Suprapubic skin (tissue), 4 donors: ENCODE measurements at regions not wholly inside any gene's neighbourhood (a gene's known extent, or its start where the extent isn't known, plus 50 kb on each side); places are given as distances from the start of the nearest gene placed in this dataset.

Experiments used
- EP300 ChIP-seq: sonication (generic); formaldehyde crosslinking; IDR thresholded peaks from one replicate; pipeline ENCODE4 v1.6.1; 2017; ENCODE audit warnings: antibody characterized with exemption
- POLR2A ChIP-seq, 2 donors: fragments of 450-650 bp; IDR thresholded peaks; one replicate each; pipeline ENCODE4 v1.6.1; 2017; ENCODE audit warnings: antibody characterized with exemption in 2 of 2, mild to moderate bottlenecking in 2 of 2, moderate library complexity in 2 of 2
- POLR2AphosphoS5 ChIP-seq, 3 donors: sonication (generic); formaldehyde crosslinking; IDR thresholded peaks; one replicate each; pipeline ENCODE4 v1.6.1; 2017; ENCODE audit warnings: antibody characterized with exemption in 3 of 3
- TF ChIP-seq, protein P1 (sequence below), 2 donors: fragments of 200-600 bp in 1 of 2; fragments of 450-650 bp in 1 of 2; sonication (generic) in 1 of 2; IDR thresholded peaks; one replicate each; pipeline ENCODE4 v1.5.1; 2016 to 2019; ENCODE audit warnings: antibody characterized with exemption in 2 of 2, mild to moderate bottlenecking in 1 of 2, moderate library complexity in 1 of 2

DNA sequence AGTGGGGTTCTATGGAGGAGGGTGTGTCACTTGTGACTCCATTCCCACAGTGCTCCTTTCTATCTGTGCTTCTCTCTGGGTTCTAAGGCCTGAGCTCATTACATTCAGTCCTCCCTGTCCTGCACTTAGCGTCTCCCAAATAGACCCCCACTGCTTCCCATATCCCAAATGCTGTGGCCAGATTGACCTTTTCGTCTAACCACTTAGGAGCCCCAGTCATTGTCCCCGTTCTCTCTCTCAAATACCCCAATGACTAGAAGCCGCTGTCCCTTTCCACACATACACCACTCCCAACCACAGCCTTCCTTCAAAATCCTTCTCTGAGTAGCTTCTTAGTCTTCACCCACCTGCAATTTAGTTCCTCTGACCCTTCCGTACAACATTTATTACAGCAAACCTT lies 146.5 kb downstream of the TRIM43 start:
- TF ChIP-seq, protein P1, sequence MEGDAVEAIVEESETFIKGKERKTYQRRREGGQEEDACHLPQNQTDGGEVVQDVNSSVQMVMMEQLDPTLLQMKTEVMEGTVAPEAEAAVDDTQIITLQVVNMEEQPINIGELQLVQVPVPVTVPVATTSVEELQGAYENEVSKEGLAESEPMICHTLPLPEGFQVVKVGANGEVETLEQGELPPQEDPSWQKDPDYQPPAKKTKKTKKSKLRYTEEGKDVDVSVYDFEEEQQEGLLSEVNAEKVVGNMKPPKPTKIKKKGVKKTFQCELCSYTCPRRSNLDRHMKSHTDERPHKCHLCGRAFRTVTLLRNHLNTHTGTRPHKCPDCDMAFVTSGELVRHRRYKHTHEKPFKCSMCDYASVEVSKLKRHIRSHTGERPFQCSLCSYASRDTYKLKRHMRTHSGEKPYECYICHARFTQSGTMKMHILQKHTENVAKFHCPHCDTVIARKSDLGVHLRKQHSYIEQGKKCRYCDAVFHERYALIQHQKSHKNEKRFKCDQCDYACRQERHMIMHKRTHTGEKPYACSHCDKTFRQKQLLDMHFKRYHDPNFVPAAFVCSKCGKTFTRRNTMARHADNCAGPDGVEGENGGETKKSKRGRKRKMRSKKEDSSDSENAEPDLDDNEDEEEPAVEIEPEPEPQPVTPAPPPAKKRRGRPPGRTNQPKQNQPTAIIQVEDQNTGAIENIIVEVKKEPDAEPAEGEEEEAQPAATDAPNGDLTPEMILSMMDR (IDR thresholded peaks at IDR 0.05): no peak
- TF ChIP-seq POLR2A (IDR thresholded peaks at IDR 0.05) (no peak), POLR2AphosphoS5 (IDR thresholded peaks at IDR 0.05) (no peak), EP300 (no peak)
